IMR-90 (cell line): ENCODE measurements at regions not wholly inside any gene's neighbourhood (a gene's known extent, or its start where the extent isn't known, plus 50 kb on each side); places are given as distances from the start of the nearest gene placed in this dataset.

Source experiments
- ATAC-seq: fragments of 200-7000 bp; cut with Tn5 transposase; 2 replicates; pipeline ENCODE4 v1.9.1; 2020; ENCODE audit warnings: low read depth, mild to moderate bottlenecking, moderate library complexity
- BruUV-seq: library from RNA; stranded (reverse); fragments of 400-500 nt; replicated peaks from 2 replicates; lab custom pipeline; 2021; lab: Mats Ljungman, UMichigan
- CTCF ChIA-PET: fragments of 300-600 bp; formaldehyde crosslinking; extraction: SDS; loops from one replicate; lab custom pipeline; 2021; ENCODE audit warnings: antibody characterized with exemption; lab: Yijun Ruan, JAX
- POLR2A ChIA-PET: fragments of 300-600 bp; sonication (Branson Sonifier 250); formaldehyde crosslinking; loops from one replicate; lab custom pipeline; 2022; ENCODE audit warnings: antibody characterized with exemption; ENCODE audit not compliant: unreplicated experiment; lab: Charles Lee
- DNase-seq: peaks from one replicate; pipeline ENCODE4 v3.0.0; 2013
- H2AFZ ChIP-seq: replicated peaks from 2 replicates; pipeline ENCODE3; 2013; ENCODE audit warnings: low read length, mild to moderate bottlenecking; ENCODE audit not compliant: poor library complexity
- H2AK5ac ChIP-seq: 2 replicates; pipeline ENCODE4 v1.6.1; 2013; ENCODE audit warnings: low read depth, low read length, inconsistent platforms
- H2AK9ac ChIP-seq: replicated peaks from 2 replicates; pipeline ENCODE3; 2013; ENCODE audit warnings: mild to moderate bottlenecking, low read depth, low read length, moderate library complexity; ENCODE audit not compliant: poor library complexity
- H2BK120ac ChIP-seq: 2 replicates; pipeline ENCODE4 v1.6.1; 2013; ENCODE audit warnings: low read depth, low read length, inconsistent platforms
- H2BK15ac ChIP-seq: 3 replicates; pipeline ENCODE4 v1.6.1; 2013; ENCODE audit warnings: low read depth, low read length, inconsistent platforms
- H2BK20ac ChIP-seq: 2 replicates; pipeline ENCODE4 v1.6.1; 2013; ENCODE audit warnings: low read depth, mild to moderate bottlenecking, inconsistent platforms, low read length, moderate library complexity
- H2BK5ac ChIP-seq: 2 replicates; pipeline ENCODE4 v1.6.1; 2013; ENCODE audit warnings: mild to moderate bottlenecking, low read depth, low read length, inconsistent platforms; ENCODE audit not compliant: poor library complexity, severe bottlenecking
- H3K14ac ChIP-seq: replicated peaks from 2 replicates; pipeline ENCODE4 v1.6.1; 2013; ENCODE audit warnings: low read depth, low read length, inconsistent platforms
- H3K18ac ChIP-seq: 2 replicates; pipeline ENCODE4 v1.6.1; 2013; ENCODE audit warnings: low read depth, low read length, control low read depth
- H3K23ac ChIP-seq: 2 replicates; pipeline ENCODE4 v1.6.1; 2013; ENCODE audit warnings: low read depth, low read length, inconsistent platforms
- H3K27ac ChIP-seq: 2 replicates; pipeline ENCODE4 v1.5.1; 2013; ENCODE audit warnings: mild to moderate bottlenecking, control low read depth, low read length; ENCODE audit not compliant: insufficient read depth
- H3K27me3 ChIP-seq: 2 replicates; pipeline ENCODE4 v1.6.1; 2013; ENCODE audit warnings: low read length; ENCODE audit not compliant: control insufficient read depth, insufficient read depth
- H3K36me3 ChIP-seq: 2 replicates; pipeline ENCODE4 v1.6.1; 2013; ENCODE audit warnings: low read length, mixed read lengths; ENCODE audit not compliant: control insufficient read depth, insufficient read depth
- H3K4ac ChIP-seq: 2 replicates; pipeline ENCODE4 v1.6.1; 2013; ENCODE audit warnings: low read depth, low read length, inconsistent platforms
- H3K4me1 ChIP-seq: 2 replicates; pipeline ENCODE4 v1.6.1; 2013; ENCODE audit warnings: low read length, mixed read lengths; ENCODE audit not compliant: control insufficient read depth, insufficient read depth
- H3K4me2 ChIP-seq: 2 replicates; pipeline ENCODE4 v1.6.1; 2013; ENCODE audit warnings: low read depth, mild to moderate bottlenecking, control low read depth, low read length, moderate library complexity
- H3K4me3 ChIP-seq: 2 replicates; pipeline ENCODE4 v1.5.1; 2013; ENCODE audit warnings: low read depth, mild to moderate bottlenecking, control low read depth, low read length, moderate library complexity; ENCODE audit not compliant: insufficient read depth
- H3K56ac ChIP-seq: 2 replicates; pipeline ENCODE4 v1.6.1; 2013; ENCODE audit warnings: low read length, inconsistent platforms; ENCODE audit not compliant: insufficient read depth; ENCODE audit errors: extremely low read depth
- H3K79me1 ChIP-seq, 2 experiments: 2 replicates each; pipeline ENCODE4 v1.6.1; 2013; ENCODE audit warnings: low read length in 2 of 2, inconsistent platforms in 1 of 2, low read depth in 1 of 2
- H3K9ac ChIP-seq: 2 replicates; pipeline ENCODE4 v1.6.1; 2013; ENCODE audit warnings: low read depth, low read length, control low read depth
- H3K9me1 ChIP-seq: 2 replicates; pipeline ENCODE4 v1.6.1; 2013; ENCODE audit warnings: low read length, inconsistent platforms; ENCODE audit not compliant: insufficient read depth
- H3K9me3 ChIP-seq: 2 replicates; pipeline ENCODE4 v1.6.1; 2013; ENCODE audit warnings: low read length; ENCODE audit not compliant: control insufficient read depth, insufficient read depth
- H4K20me1 ChIP-seq: 2 replicates; pipeline ENCODE4 v1.6.1; 2013; ENCODE audit warnings: low read length, inconsistent platforms; ENCODE audit not compliant: insufficient read depth
- H4K5ac ChIP-seq: 2 replicates; pipeline ENCODE4 v1.6.1; 2013; ENCODE audit warnings: mild to moderate bottlenecking, low read depth, low read length, control low read depth
- H4K8ac ChIP-seq, 2 experiments: 2 replicates each; pipeline ENCODE4 v1.6.1; 2013; ENCODE audit warnings: low read depth in 2 of 2, low read length in 2 of 2, control low read depth in 1 of 2, inconsistent platforms in 1 of 2
- H4K91ac ChIP-seq: 2 replicates; pipeline ENCODE4 v1.6.1; 2013; ENCODE audit warnings: low read depth, low read length, inconsistent platforms; ENCODE audit not compliant: insufficient read depth
- BHLHE40 ChIP-seq: fragments of 150-350 bp; IDR thresholded peaks from 2 replicates; pipeline ENCODE4 v1.6.1; 2016; ENCODE audit warnings: mild to moderate bottlenecking, low read depth, low read length
- CHD1 ChIP-seq: IDR thresholded peaks from 2 replicates; pipeline ENCODE4 v1.6.1; 2012; ENCODE audit warnings: low read depth, low read length, improper control_type of control experiment
- CTCF ChIP-seq: conservative IDR thresholded peaks from 2 replicates; pipeline ENCODE4 v1.5.1; 2012; ENCODE audit warnings: mild to moderate bottlenecking, low read depth, low read length, improper control_type of control experiment
- ELK1 ChIP-seq: fragments of 150-350 bp; IDR thresholded peaks from 2 replicates; pipeline ENCODE4 v1.6.1; 2016; ENCODE audit warnings: low read depth, mild to moderate bottlenecking, low read length, moderate library complexity, borderline replicate concordance
- FOS ChIP-seq: fragments of 150-350 bp; IDR thresholded peaks from 2 replicates; pipeline ENCODE4 v1.6.1; 2016; ENCODE audit warnings: low read depth, low read length
- MAZ ChIP-seq: IDR thresholded peaks from 2 replicates; pipeline ENCODE4 v1.6.1; 2012; ENCODE audit warnings: low read depth, mild to moderate bottlenecking, low read length, improper control_type of control experiment, moderate library complexity, borderline replicate concordance
- MXI1 ChIP-seq: IDR thresholded peaks from 2 replicates; pipeline ENCODE4 v1.6.1; 2012; ENCODE audit warnings: low read depth, mild to moderate bottlenecking, low read length, moderate library complexity, borderline replicate concordance
- WGBS, 2 experiments: methylation state at CpG; one replicate each; pipeline versions ENCODE4 v1.1.5 to v1.1.7; 2013; ENCODE audit warnings: missing lambda C conversion rate in 2 of 2; ENCODE audit not compliant: insufficient read length in 1 of 2; ENCODE audit errors: extremely low coverage in 2 of 2; 5-methylcytosine and 5-hydroxymethylcytosine counted together
- dilution Hi-C: fragments of 300-500 bp; cut with HindIII; formaldehyde crosslinking; loops from one replicate; pipeline ENCODE4 v1.14.3; 2018; ENCODE audit warnings: low sequenced_read_pairs; ENCODE audit not compliant: unreplicated experiment
- in situ Hi-C: fragments of 300-500 bp; cut with MboI; formaldehyde crosslinking; loops from 3 replicates; pipeline ENCODE4 v1.14.3; 2019; ENCODE audit warnings: low sequenced_read_pairs, inconsistent platforms, mixed read lengths
- intact Hi-C: fragments of 100-400 bp; cut with micrococcal nuclease; formaldehyde crosslinking; loops from 2 replicates; pipeline ENCODE4 v1.10.0; 2022

GRCh38 chr12:115712676-115713075 is 564.8 kb downstream of the MED13L start:
- intact Hi-C loops, result no loop called here

More at GRCh38 chr12:115712676-115713075, 564.8 kb downstream of the MED13L start:
- Histone ChIP-seq H2BK5ac (no peak overlapping the region), H3K4me1 (no peaks in the 10 kb centered on the region), H2BK15ac (no peak overlapping the region), H3K4me3 (no peak overlapping the region), H4K8ac (no peak overlapping the region), H3K18ac (no peak overlapping the region), H4K91ac (no peak overlapping the region), H3K9me3 (no peaks in the 10 kb centered on the region), H4K20me1 (no peaks in the 10 kb centered on the region), H3K27ac (no peak overlapping the region), H3K14ac (no peak overlapping the region), H2AK9ac (no peak overlapping the region), H2BK20ac (no peak overlapping the region), H3K27me3 (no peaks in the 10 kb centered on the region; the same call in 1 of the 2 replicates), H3K79me1 (no peaks in the 10 kb centered on the region), H3K23ac (no peak overlapping the region), H3K4ac (no peak overlapping the region), H3K9ac (no peak overlapping the region), H2BK120ac (no peak overlapping the region), H3K9me1 (no peaks in the 10 kb centered on the region), H3K36me3 (no peaks in the 10 kb centered on the region), H2AK5ac (no peak overlapping the region), H4K5ac (no peak overlapping the region), H2AFZ (no peak overlapping the region), H3K4me2 (no peak overlapping the region), H3K56ac (no peak overlapping the region)
- dilution Hi-C loops (no loop called here), in situ Hi-C loops (no loop called here)
- WGBS, 2 experiments, result no CpG with 5 or more reads among the region's 3 CpGs
- TF ChIP-seq BHLHE40 (no peak), MXI1 (no peak), FOS (no peak), MAZ (no peak), ELK1 (no peak), CTCF (no peak), CHD1 (no peak)
- ChIA-PET POLR2A (no interaction called here), CTCF (interaction anchor here (0.7 to 0.9 kb wide), 2 partner anchors 17 to 128 kb away, joined by 3 read pairs; no protein-coding TSS in a partner anchor)
- DNase-seq (no peak), ATAC-seq (no peak)
- BruUV-seq, result no TSS peak
